MM.1S (cell line): ENCODE measurements at regions not wholly inside any gene's neighbourhood (a gene's known extent, or its start where the extent isn't known, plus 50 kb on each side); places are given as distances from the start of the nearest gene placed in this dataset.

Experiments
- EZH2 ChIP-seq: fragments of 300-600 bp; sonication (generic); optimal IDR thresholded peaks from 2 replicates; pipeline ENCODE3; 2017; ENCODE audit warnings: low read depth, mild to moderate bottlenecking, antibody characterized with exemption, low read length, mixed read lengths
- EZH2phosphoT487 ChIP-seq: fragments of 300-600 bp; sonication (generic); IDR thresholded peaks from 2 replicates; pipeline ENCODE4 v1.6.1; 2018; ENCODE audit warnings: antibody characterized with exemption, low read length
- TF ChIP-seq, protein P1 (sequence below): fragments of 300-600 bp; sonication (generic); IDR thresholded peaks from 2 replicates; pipeline ENCODE4 v1.5.1; 2016; ENCODE audit warnings: antibody characterized with exemption, low read length, mixed read lengths

DNA sequence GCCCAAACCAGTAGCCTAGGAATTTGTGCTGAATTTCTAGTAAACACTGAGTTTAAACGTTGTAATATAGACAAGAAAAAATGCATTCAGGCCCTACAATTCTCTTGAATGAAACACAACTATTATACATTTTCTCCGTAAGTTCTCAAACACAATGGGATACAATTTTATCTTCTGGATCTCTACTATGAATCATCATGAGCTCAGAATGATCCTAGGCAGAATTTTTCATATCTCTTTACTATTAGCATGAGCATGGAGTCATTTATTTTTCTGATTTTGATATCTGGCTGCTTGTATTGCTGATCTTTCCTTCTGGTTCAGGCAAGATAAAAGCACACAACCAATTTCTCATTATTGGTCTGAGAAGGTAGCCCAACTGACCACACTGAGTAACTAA lies 1123.4 kb upstream of the RAG2 start:
- TF ChIP-seq, protein P1, sequence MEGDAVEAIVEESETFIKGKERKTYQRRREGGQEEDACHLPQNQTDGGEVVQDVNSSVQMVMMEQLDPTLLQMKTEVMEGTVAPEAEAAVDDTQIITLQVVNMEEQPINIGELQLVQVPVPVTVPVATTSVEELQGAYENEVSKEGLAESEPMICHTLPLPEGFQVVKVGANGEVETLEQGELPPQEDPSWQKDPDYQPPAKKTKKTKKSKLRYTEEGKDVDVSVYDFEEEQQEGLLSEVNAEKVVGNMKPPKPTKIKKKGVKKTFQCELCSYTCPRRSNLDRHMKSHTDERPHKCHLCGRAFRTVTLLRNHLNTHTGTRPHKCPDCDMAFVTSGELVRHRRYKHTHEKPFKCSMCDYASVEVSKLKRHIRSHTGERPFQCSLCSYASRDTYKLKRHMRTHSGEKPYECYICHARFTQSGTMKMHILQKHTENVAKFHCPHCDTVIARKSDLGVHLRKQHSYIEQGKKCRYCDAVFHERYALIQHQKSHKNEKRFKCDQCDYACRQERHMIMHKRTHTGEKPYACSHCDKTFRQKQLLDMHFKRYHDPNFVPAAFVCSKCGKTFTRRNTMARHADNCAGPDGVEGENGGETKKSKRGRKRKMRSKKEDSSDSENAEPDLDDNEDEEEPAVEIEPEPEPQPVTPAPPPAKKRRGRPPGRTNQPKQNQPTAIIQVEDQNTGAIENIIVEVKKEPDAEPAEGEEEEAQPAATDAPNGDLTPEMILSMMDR, result no peak
- TF ChIP-seq EZH2 (no peak), EZH2phosphoT487 (no peak)
